Vagina (tissue), 2 donors: ENCODE measurements at regions not wholly inside any gene's neighbourhood (a gene's known extent, or its start where the extent isn't known, plus 50 kb on each side); places are given as distances from the start of the nearest gene placed in this dataset.
"Not testable (repeated sequence)": the region's sequence is repeated elsewhere in the genome, so short reads cannot be mapped to it uniquely, and the experiment has no call there.

Experiments used
- POLR2A ChIP-seq, 2 donors: fragments of 450-650 bp; IDR thresholded peaks; one replicate each; pipeline ENCODE4 v1.6.1; 2017; ENCODE audit warnings: antibody characterized with exemption in 2 of 2, mild to moderate bottlenecking in 2 of 2, moderate library complexity in 2 of 2
- TF ChIP-seq, protein P1 (sequence below), 3 experiments: fragments of 450-650 bp in 2 of 3; fragments of 200-600 bp in 1 of 3; sonication (generic) in 1 of 3; IDR thresholded peaks; one replicate each; pipeline ENCODE4 v1.5.1; 2017 to 2019; ENCODE audit warnings: antibody characterized with exemption in 3 of 3, mild to moderate bottlenecking in 2 of 3, moderate library complexity in 2 of 3

- TF ChIP-seq, protein P1, sequence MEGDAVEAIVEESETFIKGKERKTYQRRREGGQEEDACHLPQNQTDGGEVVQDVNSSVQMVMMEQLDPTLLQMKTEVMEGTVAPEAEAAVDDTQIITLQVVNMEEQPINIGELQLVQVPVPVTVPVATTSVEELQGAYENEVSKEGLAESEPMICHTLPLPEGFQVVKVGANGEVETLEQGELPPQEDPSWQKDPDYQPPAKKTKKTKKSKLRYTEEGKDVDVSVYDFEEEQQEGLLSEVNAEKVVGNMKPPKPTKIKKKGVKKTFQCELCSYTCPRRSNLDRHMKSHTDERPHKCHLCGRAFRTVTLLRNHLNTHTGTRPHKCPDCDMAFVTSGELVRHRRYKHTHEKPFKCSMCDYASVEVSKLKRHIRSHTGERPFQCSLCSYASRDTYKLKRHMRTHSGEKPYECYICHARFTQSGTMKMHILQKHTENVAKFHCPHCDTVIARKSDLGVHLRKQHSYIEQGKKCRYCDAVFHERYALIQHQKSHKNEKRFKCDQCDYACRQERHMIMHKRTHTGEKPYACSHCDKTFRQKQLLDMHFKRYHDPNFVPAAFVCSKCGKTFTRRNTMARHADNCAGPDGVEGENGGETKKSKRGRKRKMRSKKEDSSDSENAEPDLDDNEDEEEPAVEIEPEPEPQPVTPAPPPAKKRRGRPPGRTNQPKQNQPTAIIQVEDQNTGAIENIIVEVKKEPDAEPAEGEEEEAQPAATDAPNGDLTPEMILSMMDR (IDR thresholded peaks at IDR 0.05) = not testable (repeated sequence)
- TF ChIP-seq POLR2A (IDR thresholded peaks at IDR 0.05) = not testable (repeated sequence)
Measured at GRCh38 chr17:33931148-33931814, 323.8 kb upstream of the CCL2 start.
